OCI-LY7 (cell line): ENCODE measurements at regions not wholly inside any gene's neighbourhood (a gene's known extent, or its start where the extent isn't known, plus 50 kb on each side); places are given as distances from the start of the nearest gene placed in this dataset.

ENCODE experiments used
- EZH2phosphoT487 ChIP-seq: fragments of 200-600 bp; sonication (generic); IDR thresholded peaks from 2 replicates; pipeline ENCODE4 v1.6.1; 2018; ENCODE audit warnings: low read depth, borderline replicate concordance, mild to moderate bottlenecking, mixed run types, antibody characterized with exemption, low read length, moderate library complexity, mixed read lengths
- TF ChIP-seq, protein P1 (sequence below): fragments of 200-600 bp; sonication (generic); conservative IDR thresholded peaks from 2 replicates; pipeline ENCODE4 v1.5.1; 2014; ENCODE audit warnings: mild to moderate bottlenecking, antibody characterized with exemption, low read length, moderate library complexity, mixed read lengths

DNA sequence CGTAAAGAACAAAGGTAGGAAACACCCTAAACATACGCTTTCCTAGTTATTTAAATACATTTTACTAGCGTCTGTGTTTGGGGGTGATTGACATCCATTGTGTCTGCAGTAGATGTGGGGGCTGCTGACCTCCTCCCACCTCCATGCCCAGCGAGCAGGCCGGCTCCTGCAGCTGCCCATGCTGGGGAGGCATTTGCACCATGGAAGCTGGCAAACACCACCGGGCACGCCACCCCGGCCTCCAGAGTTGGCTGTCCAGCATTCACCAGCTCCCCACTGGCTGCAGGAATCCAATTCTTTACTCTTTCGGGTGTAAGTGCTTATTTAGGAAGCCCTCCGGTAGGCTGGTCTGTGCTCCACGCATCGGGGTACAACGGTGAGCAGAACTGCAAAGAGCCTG, 115.4 kb upstream of the USP29 start:
- TF ChIP-seq, protein P1, sequence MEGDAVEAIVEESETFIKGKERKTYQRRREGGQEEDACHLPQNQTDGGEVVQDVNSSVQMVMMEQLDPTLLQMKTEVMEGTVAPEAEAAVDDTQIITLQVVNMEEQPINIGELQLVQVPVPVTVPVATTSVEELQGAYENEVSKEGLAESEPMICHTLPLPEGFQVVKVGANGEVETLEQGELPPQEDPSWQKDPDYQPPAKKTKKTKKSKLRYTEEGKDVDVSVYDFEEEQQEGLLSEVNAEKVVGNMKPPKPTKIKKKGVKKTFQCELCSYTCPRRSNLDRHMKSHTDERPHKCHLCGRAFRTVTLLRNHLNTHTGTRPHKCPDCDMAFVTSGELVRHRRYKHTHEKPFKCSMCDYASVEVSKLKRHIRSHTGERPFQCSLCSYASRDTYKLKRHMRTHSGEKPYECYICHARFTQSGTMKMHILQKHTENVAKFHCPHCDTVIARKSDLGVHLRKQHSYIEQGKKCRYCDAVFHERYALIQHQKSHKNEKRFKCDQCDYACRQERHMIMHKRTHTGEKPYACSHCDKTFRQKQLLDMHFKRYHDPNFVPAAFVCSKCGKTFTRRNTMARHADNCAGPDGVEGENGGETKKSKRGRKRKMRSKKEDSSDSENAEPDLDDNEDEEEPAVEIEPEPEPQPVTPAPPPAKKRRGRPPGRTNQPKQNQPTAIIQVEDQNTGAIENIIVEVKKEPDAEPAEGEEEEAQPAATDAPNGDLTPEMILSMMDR = no peak
- TF ChIP-seq EZH2phosphoT487 = no peak
